ENCODE measurements at regions not wholly inside any gene's neighbourhood (a gene's known extent, or its start where the extent isn't known, plus 50 kb on each side); places are given as distances from the start of the nearest gene placed in this dataset.

GRCh38 chr18:44562986-44563385 is 117.7 kb upstream of the SETBP1 start:
- TF ChIP-seq POLR2A (IDR thresholded peaks at IDR 0.05) (no peak), CTCF (IDR thresholded peaks at IDR 0.05 in 4 of 5, conservative IDR thresholded peaks at IDR 0.05 in 1 of 5) (no peak)
